H9 (cell line): ENCODE measurements at regions not wholly inside any gene's neighbourhood (a gene's known extent, or its start where the extent isn't known, plus 50 kb on each side); places are given as distances from the start of the nearest gene placed in this dataset.

Experiments
- DNase-seq: peaks from one replicate; pipeline ENCODE4 v3.0.0-alpha.2; 2017
- H2AFZ ChIP-seq: one replicate; pipeline ENCODE4 v1.6.1; 2013; ENCODE audit warnings: mild to moderate bottlenecking, low read length, control low read depth, moderate library complexity
- H2AK5ac ChIP-seq: 2 replicates; pipeline ENCODE4 v1.6.1; 2013; ENCODE audit warnings: low read length, control low read depth, mixed read lengths; ENCODE audit not compliant: insufficient read length
- H2BK120ac ChIP-seq: one replicate; pipeline ENCODE4 v1.6.1; 2013; ENCODE audit warnings: low read depth, mild to moderate bottlenecking, low read length, control low read depth, inconsistent platforms; ENCODE audit not compliant: poor library complexity, severe bottlenecking
- H2BK12ac ChIP-seq: 2 replicates; pipeline ENCODE4 v1.6.1; 2013; ENCODE audit warnings: low read length, control low read depth, mixed read lengths, low read depth; ENCODE audit not compliant: insufficient read length
- H2BK15ac ChIP-seq: 2 replicates; pipeline ENCODE4 v1.6.1; 2013; ENCODE audit warnings: low read depth, low read length, control low read depth
- H2BK20ac ChIP-seq: one replicate; pipeline ENCODE4 v1.6.1; 2013; ENCODE audit warnings: low read depth, mild to moderate bottlenecking, low read length, control low read depth, inconsistent platforms; ENCODE audit not compliant: poor library complexity, severe bottlenecking
- H2BK5ac ChIP-seq: 2 replicates; pipeline ENCODE4 v1.6.1; 2013; ENCODE audit warnings: low read length, control low read depth, mixed read lengths; ENCODE audit not compliant: insufficient read length
- H3K14ac ChIP-seq: 2 replicates; pipeline ENCODE4 v1.6.1; 2013; ENCODE audit warnings: low read length, control low read depth; ENCODE audit not compliant: insufficient read depth
- H3K18ac ChIP-seq: 2 replicates; pipeline ENCODE4 v1.6.1; 2013; ENCODE audit warnings: low read depth, mild to moderate bottlenecking, mixed read lengths, low read length, control low read depth; ENCODE audit not compliant: insufficient read length
- H3K23ac ChIP-seq: 2 replicates; pipeline ENCODE4 v1.6.1; 2013; ENCODE audit warnings: low read length, control low read depth, mixed read lengths, low read depth; ENCODE audit not compliant: insufficient read length
- H3K23me2 ChIP-seq: 2 replicates; pipeline ENCODE4 v1.6.1; 2013; ENCODE audit warnings: low read depth, mild to moderate bottlenecking, mixed read lengths, low read length, control low read depth; ENCODE audit not compliant: insufficient read length, poor library complexity, severe bottlenecking
- H3K27ac ChIP-seq: 2 replicates; pipeline ENCODE4 v1.5.1; 2013; ENCODE audit warnings: low read length, control low read depth, mixed read lengths, low read depth; ENCODE audit not compliant: insufficient read length
- H3K27me3 ChIP-seq: 2 replicates; pipeline ENCODE4 v1.6.1; 2013; ENCODE audit warnings: low read length, control low read depth, inconsistent platforms; ENCODE audit not compliant: insufficient read depth
- H3K4ac ChIP-seq: 2 replicates; pipeline ENCODE4 v1.6.1; 2013; ENCODE audit warnings: low read depth, mild to moderate bottlenecking, control low read depth, inconsistent platforms, low read length, moderate library complexity
- H3K4me1 ChIP-seq: 2 replicates; pipeline ENCODE4 v1.6.1; 2013; ENCODE audit warnings: low read length, control low read depth, inconsistent platforms; ENCODE audit not compliant: insufficient read depth
- H3K4me2 ChIP-seq: 2 replicates; pipeline ENCODE4 v1.6.1; 2013; ENCODE audit warnings: low read length, control low read depth, mixed read lengths; ENCODE audit not compliant: insufficient read length, insufficient read depth
- H3K56ac ChIP-seq: 2 replicates; pipeline ENCODE4 v1.6.1; 2013; ENCODE audit warnings: low read depth, mild to moderate bottlenecking, mixed read lengths, low read length, control low read depth; ENCODE audit not compliant: insufficient read length
- H3K79me1 ChIP-seq: 2 replicates; pipeline ENCODE4 v1.6.1; 2013; ENCODE audit warnings: low read depth, mild to moderate bottlenecking, moderate library complexity, low read length, control low read depth, inconsistent platforms; ENCODE audit not compliant: insufficient read depth, poor library complexity, severe bottlenecking
- H3K79me2 ChIP-seq: 2 replicates; pipeline ENCODE4 v1.6.1; 2013; ENCODE audit warnings: low read length, control low read depth, inconsistent platforms; ENCODE audit not compliant: insufficient read depth
- H3K9ac ChIP-seq: 2 replicates; pipeline ENCODE4 v1.6.1; 2013; ENCODE audit warnings: low read length, control low read depth, mixed read lengths; ENCODE audit not compliant: insufficient read length; ENCODE audit errors: extremely low read depth
- H3K9me3 ChIP-seq: one replicate; pipeline ENCODE4 v1.6.1; 2013; ENCODE audit warnings: low read depth, low read length, inconsistent platforms; ENCODE audit not compliant: control insufficient read depth
- H3T11ph ChIP-seq: one replicate; pipeline ENCODE4 v1.6.1; 2013; ENCODE audit warnings: mild to moderate bottlenecking, low read length, control low read depth, inconsistent platforms
- H4K20me1 ChIP-seq: one replicate; pipeline ENCODE4 v1.6.1; 2013; ENCODE audit not compliant: control insufficient read depth, insufficient read length, insufficient read depth
- H4K5ac ChIP-seq: 2 replicates; pipeline ENCODE4 v1.6.1; 2013; ENCODE audit warnings: low read depth, mild to moderate bottlenecking, mixed read lengths, low read length, control low read depth; ENCODE audit not compliant: insufficient read length
- H4K8ac ChIP-seq: replicated peaks from 2 replicates; pipeline ENCODE4 v1.6.1; 2013; ENCODE audit warnings: low read length, control low read depth, mixed read lengths, low read depth; ENCODE audit not compliant: insufficient read length
- H4K91ac ChIP-seq: 2 replicates; pipeline ENCODE4 v1.6.1; 2013; ENCODE audit warnings: low read depth, mild to moderate bottlenecking, moderate library complexity, mixed read lengths, low read length, control low read depth; ENCODE audit not compliant: insufficient read length
- H3K27ac Mint-ChIP-seq, 3 experiments: 2 replicates in 2 of 3; 3 replicates in 1 of 3; pipeline ENCODE4 v1.8.0; 2020 to 2021; ENCODE audit warnings: mixed read lengths in 3 of 3, mild to moderate bottlenecking in 1 of 3, moderate library complexity in 1 of 3
- H3K27me3 Mint-ChIP-seq: 2 replicates; pipeline ENCODE4 v1.8.0; 2021; ENCODE audit warnings: low read depth, mild to moderate bottlenecking, moderate library complexity, mixed read lengths
- H3K36me3 Mint-ChIP-seq, 3 experiments: 2 replicates in 2 of 3; 3 replicates in 1 of 3; pipeline ENCODE4 v1.8.0; 2020 to 2021; ENCODE audit warnings: low read depth in 3 of 3, mixed read lengths in 3 of 3; ENCODE audit not compliant: insufficient read depth in 1 of 3
- H3K4me1 Mint-ChIP-seq, 2 experiments: 2 replicates each; pipeline ENCODE4 v1.8.0; 2020; ENCODE audit warnings: mixed read lengths in 2 of 2
- H3K4me3 Mint-ChIP-seq, 2 experiments: 2 replicates in 1 of 2; 3 replicates in 1 of 2; pipeline ENCODE4 v1.8.0; 2020 to 2021; ENCODE audit warnings: mild to moderate bottlenecking in 2 of 2, mixed read lengths in 2 of 2, moderate library complexity in 1 of 2
- H3K9me3 Mint-ChIP-seq, 2 experiments: 2 replicates in 1 of 2; 3 replicates in 1 of 2; pipeline ENCODE4 v1.8.0; 2020; ENCODE audit warnings: mild to moderate bottlenecking in 2 of 2, mixed read lengths in 2 of 2, moderate library complexity in 1 of 2
- CTCF ChIP-seq: fragments of 200-600 bp; sonication (generic); conservative IDR thresholded peaks from 3 replicates; pipeline ENCODE4 v1.8.0; 2021; ENCODE audit warnings: antibody characterized with exemption, mild to moderate bottlenecking
- WGBS: extraction: QIAGEN DNeasy Blood & Tissue Kit; methylation state at CpG from one replicate; pipeline ENCODE4 v1.1.7; 2013; ENCODE audit warnings: missing lambda C conversion rate, low lambda C conversion rate, mixed read lengths; ENCODE audit not compliant: insufficient read length; ENCODE audit errors: extremely low coverage; 5-methylcytosine and 5-hydroxymethylcytosine counted together

GRCh38 chr14:51600658-51601057, 51.1 kb upstream of the FRMD6 start:
- H3K9me3 Mint-ChIP-seq = no peaks in the 10 kb centered on the region
- H3K9ac ChIP-seq = no peak overlapping the region
- H3K27me3 ChIP-seq = no peaks in the 10 kb centered on the region
- no peak for TF ChIP-seq CTCF
- H3K79me1 ChIP-seq = no peaks in the 10 kb centered on the region
- no peak overlapping the region for H3K4me2 ChIP-seq
- H4K91ac ChIP-seq = no peak overlapping the region
- no peaks in the 10 kb centered on the region for H3K4me1 ChIP-seq
- no peaks in the 10 kb centered on the region for H3K23me2 ChIP-seq
- H3K9me3 ChIP-seq = no peaks in the 10 kb centered on the region
- no peak overlapping the region for H3K18ac ChIP-seq
- no peak overlapping the region for H4K8ac ChIP-seq
- no peak overlapping the region for H2AFZ ChIP-seq
- H3K23ac ChIP-seq = no peak overlapping the region
- no peak overlapping the region for H3K4me3 Mint-ChIP-seq
- no peak overlapping the region for H2BK20ac ChIP-seq
- H3K79me2 ChIP-seq = no peaks in the 10 kb centered on the region
- no peak overlapping the region for H2AK5ac ChIP-seq
- no CpG with 5 or more reads among the region's 1 CpG for WGBS
- H3K27ac Mint-ChIP-seq = no peak overlapping the region
- no peak for DNase-seq
- no peak overlapping the region for H2BK5ac ChIP-seq
- H3K14ac ChIP-seq = no peak overlapping the region
- no peak overlapping the region for H3K4ac ChIP-seq
- no peaks in the 10 kb centered on the region for H3K27me3 Mint-ChIP-seq
- H2BK120ac ChIP-seq = no peak overlapping the region
- no peaks in the 10 kb centered on the region for H3K36me3 Mint-ChIP-seq
- H2BK12ac ChIP-seq = no peak overlapping the region
- H3K56ac ChIP-seq = no peak overlapping the region
- no peak overlapping the region for H3K27ac ChIP-seq
- H3K4me1 Mint-ChIP-seq = peaks cover 11 to 14% of the 10 kb centered on the region in 2 experiments
- no peak overlapping the region for H3T11ph ChIP-seq
- H4K20me1 ChIP-seq = no peaks in the 10 kb centered on the region
- H2BK15ac ChIP-seq = no peak overlapping the region
- H4K5ac ChIP-seq = no peak overlapping the region
